DOHH2 (cell line): ENCODE measurements at regions not wholly inside any gene's neighbourhood (a gene's known extent, or its start where the extent isn't known, plus 50 kb on each side); places are given as distances from the start of the nearest gene placed in this dataset.

Experiments
- EZH2phosphoT487 ChIP-seq: fragments of 200-600 bp; sonication (generic); IDR thresholded peaks from 2 replicates; pipeline ENCODE4 v1.6.1; 2017; ENCODE audit warnings: borderline replicate concordance, mild to moderate bottlenecking, antibody characterized with exemption, low read length, moderate library complexity, mixed read lengths
- TF ChIP-seq, protein P1 (sequence below): fragments of 200-600 bp; sonication (generic); IDR thresholded peaks from one replicate; pipeline ENCODE4 v1.5.1; 2014; ENCODE audit warnings: antibody characterized with exemption, mild to moderate bottlenecking, low read depth, low read length; ENCODE audit not compliant: poor library complexity, severe bottlenecking

DNA sequence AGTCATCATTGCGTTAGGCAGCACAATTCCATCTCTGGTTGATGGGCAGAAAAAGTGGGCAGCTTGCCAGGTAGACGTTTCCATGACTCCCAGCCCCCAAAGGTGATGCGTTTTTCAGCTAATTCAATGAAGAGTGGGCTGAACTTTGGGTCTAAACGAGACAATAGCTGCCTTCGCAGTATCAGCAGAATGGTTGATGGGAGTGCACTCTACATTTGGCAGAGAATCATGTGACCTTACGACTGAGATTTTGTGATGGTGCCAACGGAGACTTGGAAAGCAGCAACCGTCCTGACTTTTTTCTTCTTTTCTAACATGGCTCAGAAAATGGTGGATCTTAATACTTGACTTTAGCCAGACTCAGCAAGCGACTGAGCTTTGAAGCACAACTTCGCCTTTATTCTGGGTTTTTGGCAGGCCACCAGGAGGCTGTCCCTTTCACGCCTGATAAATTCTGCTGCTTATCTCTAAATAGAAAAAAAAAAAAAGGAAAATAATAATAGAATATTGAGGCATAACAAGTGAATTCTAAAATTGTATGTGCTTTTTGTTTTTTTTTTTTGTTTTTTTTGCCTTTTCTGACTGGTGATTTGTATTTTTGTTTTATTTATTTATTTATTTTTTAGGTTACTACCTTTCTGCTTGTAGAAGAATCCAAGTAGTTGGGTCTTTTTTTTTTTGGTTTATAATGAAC is 804.8 kb downstream of the USP25 start:
- TF ChIP-seq, protein P1, sequence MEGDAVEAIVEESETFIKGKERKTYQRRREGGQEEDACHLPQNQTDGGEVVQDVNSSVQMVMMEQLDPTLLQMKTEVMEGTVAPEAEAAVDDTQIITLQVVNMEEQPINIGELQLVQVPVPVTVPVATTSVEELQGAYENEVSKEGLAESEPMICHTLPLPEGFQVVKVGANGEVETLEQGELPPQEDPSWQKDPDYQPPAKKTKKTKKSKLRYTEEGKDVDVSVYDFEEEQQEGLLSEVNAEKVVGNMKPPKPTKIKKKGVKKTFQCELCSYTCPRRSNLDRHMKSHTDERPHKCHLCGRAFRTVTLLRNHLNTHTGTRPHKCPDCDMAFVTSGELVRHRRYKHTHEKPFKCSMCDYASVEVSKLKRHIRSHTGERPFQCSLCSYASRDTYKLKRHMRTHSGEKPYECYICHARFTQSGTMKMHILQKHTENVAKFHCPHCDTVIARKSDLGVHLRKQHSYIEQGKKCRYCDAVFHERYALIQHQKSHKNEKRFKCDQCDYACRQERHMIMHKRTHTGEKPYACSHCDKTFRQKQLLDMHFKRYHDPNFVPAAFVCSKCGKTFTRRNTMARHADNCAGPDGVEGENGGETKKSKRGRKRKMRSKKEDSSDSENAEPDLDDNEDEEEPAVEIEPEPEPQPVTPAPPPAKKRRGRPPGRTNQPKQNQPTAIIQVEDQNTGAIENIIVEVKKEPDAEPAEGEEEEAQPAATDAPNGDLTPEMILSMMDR, result no peak
- no peak for TF ChIP-seq EZH2phosphoT487
